ENCODE measurements at regions not wholly inside any gene's neighbourhood (a gene's known extent, or its start where the extent isn't known, plus 50 kb on each side); places are given as distances from the start of the nearest gene placed in this dataset.

DNA sequence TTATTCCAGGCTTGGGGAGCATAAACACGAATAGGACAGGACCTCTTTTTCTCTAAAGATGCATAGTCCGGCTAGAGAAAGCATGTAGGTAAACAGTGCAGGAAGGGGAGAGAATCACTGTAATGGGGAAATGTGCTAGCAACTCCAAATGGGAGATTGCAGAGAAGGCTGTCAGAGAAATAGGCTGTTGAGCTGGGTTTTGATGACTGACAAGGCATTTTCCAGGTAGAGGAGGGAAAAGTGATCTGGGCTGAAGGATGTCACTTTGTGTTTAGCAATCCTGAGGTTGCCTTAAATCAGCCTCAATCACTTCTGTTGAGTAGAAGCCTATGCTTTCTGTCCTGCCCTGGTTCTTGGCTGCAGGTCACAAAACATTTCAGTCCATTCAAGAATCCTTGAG is 242.0 kb upstream of the MEIS1 start:
- TF ChIP-seq ZNF263 (CRISPR knock-in tag; IDR thresholded peaks at IDR 0.05; ENCODE audit: low read depth) (no peak), ESRRA (CRISPR knock-in tag; IDR thresholded peaks at IDR 0.05; ENCODE audit: borderline replicate concordance) (no peak)

All from WTC11 (cell line).